Colonic mucosa (tissue), 4 donors: ENCODE measurements at regions not wholly inside any gene's neighbourhood (a gene's known extent, or its start where the extent isn't known, plus 50 kb on each side); places are given as distances from the start of the nearest gene placed in this dataset.

Experiments used
- DNase-seq: peaks from one replicate; pipeline ENCODE4 v3.0.0-alpha.2; 2020
- H3K27ac ChIP-seq: fragments of 200-600 bp; one replicate; pipeline ENCODE4 v1.8.0; 2021
- H3K27me3 ChIP-seq: fragments of 200-600 bp; one replicate; pipeline ENCODE4 v1.8.0; 2021
- H3K36me3 ChIP-seq: fragments of 200-600 bp; one replicate; pipeline ENCODE4 v1.8.0; 2021
- H3K4me1 ChIP-seq: fragments of 200-600 bp; one replicate; pipeline ENCODE4 v1.8.0; 2021; ENCODE audit warnings: mild to moderate bottlenecking
- H3K4me3 ChIP-seq: fragments of 200-600 bp; one replicate; pipeline ENCODE4 v1.8.0; 2021
- H3K9ac ChIP-seq, 2 donors: one replicate each; pipeline ENCODE4 v1.7.0; 2013; ENCODE audit warnings: control low read depth in 2 of 2, low read depth in 2 of 2, low read length in 2 of 2
- H3K9me3 ChIP-seq: fragments of 200-600 bp; one replicate; pipeline ENCODE4 v1.8.0; 2021
- CTCF ChIP-seq: fragments of 200-600 bp; IDR thresholded peaks from one replicate; pipeline ENCODE4 v1.8.0; 2022; ENCODE audit warnings: antibody characterized with exemption, mild to moderate bottlenecking
- intact Hi-C: fragments of 100-400 bp; cut with DNase I; formaldehyde crosslinking; loops from one replicate; pipeline ENCODE4 v1.14.1; 2022
- donor health status: healthy.
- donor health status: DM: no; HTN: no; CAD: no.
- donor health status: DM: no; HTN: no; CAD: no.

GRCh38 chr13:76641056-76641455 lies 245.1 kb downstream of the KCTD12 start:
- H3K27me3 ChIP-seq: no peaks in the 10 kb centered on the region

GRCh38 chr13:76638882-76639281 lies 247.3 kb downstream of the KCTD12 start:
- no peak for TF ChIP-seq CTCF
- intact Hi-C loops: no loop called here
- H3K36me3 ChIP-seq: no peaks in the 10 kb centered on the region
- no peak overlapping the region for H3K4me3 ChIP-seq
- no peaks in the 10 kb centered on the region for H3K27me3 ChIP-seq
- H3K9ac ChIP-seq: no peak overlapping the region
- H3K9me3 ChIP-seq: no peaks in the 10 kb centered on the region
- no peak for DNase-seq
- H3K27ac ChIP-seq: no peak overlapping the region
- H3K4me1 ChIP-seq: no peaks in the 10 kb centered on the region

More at GRCh38 chr13:76641056-76641455, 245.1 kb downstream of the KCTD12 start:
- Histone ChIP-seq H3K4me1 (no peaks in the 10 kb centered on the region), H3K9me3 (no peaks in the 10 kb centered on the region), H3K36me3 (no peaks in the 10 kb centered on the region), H3K27ac (no peak overlapping the region), H3K9ac (no peak overlapping the region), H3K4me3 (no peak overlapping the region)
- no peak for DNase-seq
- intact Hi-C loops: no loop called here
- no peak for TF ChIP-seq CTCF

GRCh38 chr13:76638181-76638580 lies 248.0 kb downstream of the KCTD12 start:
- Histone ChIP-seq H3K36me3 (no peaks in the 10 kb centered on the region), H3K4me3 (no peak overlapping the region), H3K27ac (no peak overlapping the region), H3K27me3 (no peaks in the 10 kb centered on the region), H3K9ac (no peak overlapping the region), H3K4me1 (no peaks in the 10 kb centered on the region), H3K9me3 (no peaks in the 10 kb centered on the region)
- no peak for TF ChIP-seq CTCF
- intact Hi-C loops: no loop called here
- no peak for DNase-seq

- H3K9me3 ChIP-seq: no peaks in the 10 kb centered on the region
- intact Hi-C loops: no loop called here
- no peaks in the 10 kb centered on the region for H3K36me3 ChIP-seq
- no peak for TF ChIP-seq CTCF
- no peak overlapping the region for H3K27ac ChIP-seq
- no peak overlapping the region for H3K9ac ChIP-seq
- no peak overlapping the region for H3K4me3 ChIP-seq
- no peaks in the 10 kb centered on the region for H3K4me1 ChIP-seq
- H3K27me3 ChIP-seq: no peaks in the 10 kb centered on the region
- no peak for DNase-seq
Observed at GRCh38 chr13:76637641-76638141, 248.5 kb downstream of the KCTD12 start.

GRCh38 chr13:76636829-76637228 lies 249.4 kb downstream of the KCTD12 start:
- Histone ChIP-seq H3K9ac (no peak overlapping the region), H3K36me3 (no peaks in the 10 kb centered on the region)
- intact Hi-C loops: no loop called here

More at GRCh38 chr13:76636829-76637228, 249.4 kb downstream of the KCTD12 start:
- TF ChIP-seq CTCF: no peak
- H3K9me3 ChIP-seq: no peaks in the 10 kb centered on the region
- no peaks in the 10 kb centered on the region for H3K27me3 ChIP-seq
- H3K4me1 ChIP-seq: no peaks in the 10 kb centered on the region
- no peak for DNase-seq
- H3K27ac ChIP-seq: no peak overlapping the region
- no peak overlapping the region for H3K4me3 ChIP-seq
